Psoas muscle (tissue), 7 donors: ENCODE measurements at regions not wholly inside any gene's neighbourhood (a gene's known extent, or its start where the extent isn't known, plus 50 kb on each side); places are given as distances from the start of the nearest gene placed in this dataset.

Source experiments
- ATAC-seq, 4 donors: fragments of 200-7000 bp; cut with Tn5 transposase; one replicate each; pipeline ENCODE4 v1.9.1; 2020; ENCODE audit warnings: moderate library complexity in 3 of 4, mild to moderate bottlenecking in 2 of 4
- DNase-seq, 2 donors: peaks; one replicate each; pipeline ENCODE4 v3.0.0-alpha.2; 2020
- H3K27ac ChIP-seq: fragments of 200-600 bp; one replicate; pipeline ENCODE4 v1.8.0; 2022
- H3K27me3 ChIP-seq, 3 donors: fragments of 200-600 bp in 1 of 3; one replicate each; pipeline versions ENCODE4 v1.6.1 to v1.8.0; 2013 to 2022; ENCODE audit warnings: low read length in 2 of 3, mild to moderate bottlenecking in 2 of 3, moderate library complexity in 1 of 3; ENCODE audit not compliant: insufficient read depth in 3 of 3
- H3K36me3 ChIP-seq, 2 donors: fragments of 200-600 bp in 1 of 2; one replicate each; pipeline versions ENCODE4 v1.6.1 to v1.8.0; 2013 to 2022; ENCODE audit warnings: low read depth in 1 of 2, mild to moderate bottlenecking in 1 of 2, moderate library complexity in 1 of 2; ENCODE audit not compliant: insufficient read depth in 1 of 2
- H3K4me1 ChIP-seq: fragments of 200-600 bp; one replicate; pipeline ENCODE4 v1.8.0; 2022
- H3K4me3 ChIP-seq: fragments of 200-600 bp; one replicate; pipeline ENCODE4 v1.8.0; 2022; ENCODE audit warnings: mild to moderate bottlenecking
- H3K9me3 ChIP-seq: fragments of 200-600 bp; one replicate; pipeline ENCODE4 v1.8.0; 2022
- CTCF ChIP-seq: fragments of 200-600 bp; IDR thresholded peaks from one replicate; pipeline ENCODE4 v1.8.0; 2022; ENCODE audit warnings: antibody characterized with exemption
- WGBS, 3 donors: extraction: QIAGEN DNeasy Blood & Tissue Kit; methylation state at CpG; one replicate each; pipeline versions ENCODE4 v1.1.6 to v1.1.7; 2013; 5-methylcytosine and 5-hydroxymethylcytosine counted together
- intact Hi-C, 2 donors: fragments of 100-400 bp; cut with DNase I; formaldehyde crosslinking; loops; one replicate each; pipeline versions ENCODE4 v1.11.0 to v1.14.2; 2022
- donor health status: healthy with polysubstance abuse.
- donor health status: DM: no; HTN: no; CAD: no; lungs with moderate emphysema.
- donor health status: Bipolar disorder and iron deficiency.
- donor health status: healthy.
- donor health status: DM: yes; HTN: yes; CAD: no.
- donor health status: DM: no; HTN: no; CAD: no.
- donor health status: DM: yes; HTN: yes; CAD: no.

DNA sequence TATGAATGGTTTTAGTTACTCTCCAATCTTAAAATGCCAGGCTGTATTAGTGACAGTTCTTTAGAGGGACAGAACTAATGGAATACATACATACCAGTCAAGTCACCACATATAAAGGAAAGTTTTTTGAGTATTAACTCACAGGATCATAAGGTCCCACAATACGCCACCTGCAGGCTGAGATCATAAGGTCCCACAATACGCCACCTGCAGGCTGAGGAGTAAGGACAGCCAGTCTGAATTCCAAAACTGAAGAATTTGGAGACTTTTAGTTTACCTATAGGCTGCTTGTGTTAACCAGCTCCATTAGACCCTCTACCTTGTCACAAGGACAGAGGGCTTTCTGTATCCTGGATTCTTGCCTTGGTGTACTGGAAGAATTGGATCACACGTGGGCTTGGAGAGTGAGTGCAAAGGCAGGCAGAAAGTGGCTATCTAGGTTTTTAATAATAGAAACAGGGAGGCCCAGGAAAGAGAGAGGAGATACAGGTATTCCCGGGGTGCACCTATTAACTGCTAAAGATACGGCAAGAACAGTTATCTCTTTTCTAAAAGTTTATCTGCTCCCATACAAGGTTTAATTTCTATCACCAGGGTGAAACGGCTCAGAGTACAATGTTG, 234.9 kb upstream of the CYRIA start:
- Histone ChIP-seq H3K27me3 (no peaks in the 10 kb centered on the region), H3K27ac (no peak overlapping the region), H3K4me3 (no peak overlapping the region), H3K4me1 (no peaks in the 10 kb centered on the region), H3K36me3 (no peaks in the 10 kb centered on the region), H3K9me3 (no peaks in the 10 kb centered on the region)
- no peak for ATAC-seq
- DNase-seq, result no peak
- TF ChIP-seq CTCF, result no peak
- 75 to 81% (median 77%) methylated on average over 6 of the region's 6 CpGs for WGBS, 3 donors
- intact Hi-C loops, result no loop called here

- no peak for TF ChIP-seq CTCF
- WGBS, 3 donors, result 78 to 93% (median 85%) methylated on average over 2 of the region's 2 CpGs
- Histone ChIP-seq H3K4me1 (no peaks in the 10 kb centered on the region), H3K9me3 (no peaks in the 10 kb centered on the region), H3K27ac (no peak overlapping the region), H3K36me3 (no peaks in the 10 kb centered on the region), H3K27me3 (no peaks in the 10 kb centered on the region), H3K4me3 (no peak overlapping the region)
- intact Hi-C loops, result no loop called here
- DNase-seq (no peak), ATAC-seq (no peak)
Observed at GRCh38 chr2:16899958-16900357, 234.3 kb upstream of the CYRIA start.

DNA sequence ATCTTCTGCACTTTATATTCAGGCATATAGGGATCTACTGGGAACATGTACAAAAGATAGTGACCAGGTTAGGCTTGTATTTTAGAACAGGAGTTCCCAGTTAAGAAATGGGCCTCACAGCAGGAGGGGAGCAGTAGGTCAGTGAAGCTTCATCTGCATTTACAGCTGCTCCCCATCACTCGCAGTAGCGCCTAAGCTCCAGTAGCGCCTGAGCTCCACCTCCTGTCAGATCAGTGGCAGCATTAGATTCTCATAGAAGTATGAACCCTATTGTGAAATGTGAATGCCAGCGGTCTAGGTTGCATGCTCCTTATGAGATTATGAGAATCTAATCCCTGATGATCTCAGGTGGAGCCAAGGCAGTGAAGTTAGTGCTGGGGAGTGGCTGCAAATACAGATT, 224.4 kb upstream of the CYRIA start:
- no peaks in the 10 kb centered on the region for H3K9me3 ChIP-seq
- 51 to 58% (median 58%) methylated on average over 4 of the region's 4 CpGs for WGBS, 3 donors
- intact Hi-C loops, result no loop called here
- H3K27me3 ChIP-seq, result no peaks in the 10 kb centered on the region
- H3K27ac ChIP-seq, result no peak overlapping the region
- H3K4me1 ChIP-seq, result no peaks in the 10 kb centered on the region
- H3K36me3 ChIP-seq, result no peaks in the 10 kb centered on the region
- DNase-seq, result no peak
- ATAC-seq, result no peak
- TF ChIP-seq CTCF, result no peak
- H3K4me3 ChIP-seq, result no peak overlapping the region

GRCh38 chr2:16885027-16885426, 219.4 kb upstream of the CYRIA start:
- Histone ChIP-seq H3K9me3 (no peaks in the 10 kb centered on the region), H3K4me3 (no peak overlapping the region), H3K27me3 (no peaks in the 10 kb centered on the region), H3K36me3 (no peaks in the 10 kb centered on the region), H3K4me1 (no peaks in the 10 kb centered on the region), H3K27ac (no peak overlapping the region)
- ATAC-seq (no peak), DNase-seq (no peak)
- WGBS, 3 donors, result 38 to 61% (median 55%) methylated on average over 1 of the region's 1 CpG
- no peak for TF ChIP-seq CTCF
- intact Hi-C loops, result no loop called here

- H3K27me3 ChIP-seq, result no peaks in the 10 kb centered on the region
- no peak overlapping the region for H3K4me3 ChIP-seq
- ATAC-seq (no peak), DNase-seq (no peak)
- H3K9me3 ChIP-seq, result no peaks in the 10 kb centered on the region
- no peak overlapping the region for H3K27ac ChIP-seq
- intact Hi-C loops, result no loop called here
- TF ChIP-seq CTCF, result no peak
- H3K36me3 ChIP-seq, result no peaks in the 10 kb centered on the region
- WGBS, 3 donors, result 22 to 46% (median 25%) methylated on average over 3 of the region's 3 CpGs
- no peaks in the 10 kb centered on the region for H3K4me1 ChIP-seq
Observed at GRCh38 chr2:16882706-16883105, 217.1 kb upstream of the CYRIA start.
